Lung (tissue), 11 donors: ENCODE measurements at regions not wholly inside any gene's neighbourhood (a gene's known extent, or its start where the extent isn't known, plus 50 kb on each side); places are given as distances from the start of the nearest gene placed in this dataset.

Source experiments
- ATAC-seq: fragments of 200-7000 bp; cut with Tn5 transposase; one replicate; pipeline ENCODE4 v1.9.1; 2020; ENCODE audit warnings: moderate number of reproducible peaks; ENCODE audit not compliant: insufficient read depth, low FRiP score
- DNase-seq, 3 donors: peaks; one replicate each; pipeline ENCODE4 v3.0.0-alpha.2; 2013 to 2017
- H3K27ac ChIP-seq, 2 donors: one replicate each; pipeline ENCODE4 v1.5.1; 2013; ENCODE audit warnings: mild to moderate bottlenecking in 2 of 2, moderate library complexity in 2 of 2, control low read depth in 1 of 2, inconsistent platforms in 1 of 2, low read depth in 1 of 2, low read length in 1 of 2
- H3K27me3 ChIP-seq, 3 donors: one replicate each; pipeline ENCODE4 v1.5.1; 2013; ENCODE audit warnings: low read length in 2 of 3; ENCODE audit not compliant: control insufficient read depth in 3 of 3, insufficient read depth in 3 of 3
- H3K36me3 ChIP-seq, 4 donors: one replicate each; pipeline ENCODE4 v1.5.1; 2013; ENCODE audit warnings: low read length in 4 of 4, mild to moderate bottlenecking in 1 of 4, moderate library complexity in 1 of 4; ENCODE audit not compliant: control insufficient read depth in 4 of 4, insufficient read depth in 4 of 4
- H3K4me1 ChIP-seq, 5 donors: one replicate each; pipeline ENCODE4 v1.5.1; 2013; ENCODE audit warnings: low read length in 5 of 5, mild to moderate bottlenecking in 2 of 5, moderate library complexity in 1 of 5; ENCODE audit not compliant: control insufficient read depth in 5 of 5, insufficient read depth in 5 of 5
- H3K4me3 ChIP-seq: one replicate; pipeline ENCODE4 v1.5.1; 2013; ENCODE audit warnings: mild to moderate bottlenecking, control low read depth, moderate library complexity
- H3K9ac ChIP-seq, 2 donors: one replicate each; pipeline ENCODE4 v1.5.1; 2013; ENCODE audit warnings: low read length in 2 of 2, control low read depth in 1 of 2; ENCODE audit not compliant: insufficient read depth in 1 of 2
- H3K9me3 ChIP-seq, 4 donors: one replicate each; pipeline ENCODE4 v1.5.1; 2013; ENCODE audit warnings: low read length in 3 of 4, mild to moderate bottlenecking in 1 of 4, moderate library complexity in 1 of 4; ENCODE audit not compliant: control insufficient read depth in 4 of 4, insufficient read depth in 3 of 4
- WGBS, 2 donors: extraction: QIAGEN DNeasy Blood & Tissue Kit; methylation state at CpG; one replicate each; pipeline ENCODE4 v1.1.7; 2013; 5-methylcytosine and 5-hydroxymethylcytosine counted together
- TF ChIP-seq, protein P1 (sequence below): IDR thresholded peaks from 2 replicates; pipeline ENCODE4 v1.5.1; 2012; ENCODE audit warnings: mild to moderate bottlenecking; ENCODE audit errors: control extremely low read depth, extremely low read depth
- donor health status: control.
- donor health status: control.
- donor health status: Bipolar disorder and iron deficiency.
- donor health status: healthy.
- donor health status: DM: yes; HTN: yes; CAD: no.

DNA sequence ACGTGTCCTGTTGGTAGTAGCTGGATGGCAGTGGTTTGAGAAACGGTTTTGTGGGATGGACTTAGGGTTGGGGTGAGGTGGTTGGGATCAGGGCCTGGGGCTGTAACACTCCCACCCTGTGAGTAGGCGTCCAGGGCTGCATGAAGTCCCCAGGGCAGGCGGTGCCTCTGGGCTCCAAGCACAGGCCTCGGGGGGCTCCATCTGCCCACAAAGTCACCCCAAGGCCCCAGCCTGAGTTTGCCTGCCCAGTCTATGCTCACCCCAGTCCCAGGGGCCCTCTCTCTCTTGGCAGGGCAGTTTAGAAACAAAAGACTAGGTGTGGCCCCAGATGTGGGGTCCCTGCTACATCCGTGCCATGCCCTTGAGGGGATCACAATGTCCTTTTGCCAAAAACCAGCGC, 86.9 kb upstream of the PRR23E start:
- Histone ChIP-seq H3K27ac (no peak overlapping the region), H3K27me3 (no peaks in the 10 kb centered on the region), H3K36me3 (no peaks in the 10 kb centered on the region), H3K9ac (no peak overlapping the region), H3K9me3 (peaks cover 0 to 3% (median 0%) of the 10 kb centered on the region in 4 donors), H3K4me3 (no peak overlapping the region), H3K4me1 (peaks cover 0 to 3% (median 0%) of the 10 kb centered on the region in 5 donors)
- TF ChIP-seq, protein P1, sequence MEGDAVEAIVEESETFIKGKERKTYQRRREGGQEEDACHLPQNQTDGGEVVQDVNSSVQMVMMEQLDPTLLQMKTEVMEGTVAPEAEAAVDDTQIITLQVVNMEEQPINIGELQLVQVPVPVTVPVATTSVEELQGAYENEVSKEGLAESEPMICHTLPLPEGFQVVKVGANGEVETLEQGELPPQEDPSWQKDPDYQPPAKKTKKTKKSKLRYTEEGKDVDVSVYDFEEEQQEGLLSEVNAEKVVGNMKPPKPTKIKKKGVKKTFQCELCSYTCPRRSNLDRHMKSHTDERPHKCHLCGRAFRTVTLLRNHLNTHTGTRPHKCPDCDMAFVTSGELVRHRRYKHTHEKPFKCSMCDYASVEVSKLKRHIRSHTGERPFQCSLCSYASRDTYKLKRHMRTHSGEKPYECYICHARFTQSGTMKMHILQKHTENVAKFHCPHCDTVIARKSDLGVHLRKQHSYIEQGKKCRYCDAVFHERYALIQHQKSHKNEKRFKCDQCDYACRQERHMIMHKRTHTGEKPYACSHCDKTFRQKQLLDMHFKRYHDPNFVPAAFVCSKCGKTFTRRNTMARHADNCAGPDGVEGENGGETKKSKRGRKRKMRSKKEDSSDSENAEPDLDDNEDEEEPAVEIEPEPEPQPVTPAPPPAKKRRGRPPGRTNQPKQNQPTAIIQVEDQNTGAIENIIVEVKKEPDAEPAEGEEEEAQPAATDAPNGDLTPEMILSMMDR, result no peak
- no peak for ATAC-seq
- 87 to 89% methylated on average over 7 of the region's 7 CpGs for WGBS, 2 donors
- DNase-seq, result peak in 1 of 3 donors; percentile 5

DNA sequence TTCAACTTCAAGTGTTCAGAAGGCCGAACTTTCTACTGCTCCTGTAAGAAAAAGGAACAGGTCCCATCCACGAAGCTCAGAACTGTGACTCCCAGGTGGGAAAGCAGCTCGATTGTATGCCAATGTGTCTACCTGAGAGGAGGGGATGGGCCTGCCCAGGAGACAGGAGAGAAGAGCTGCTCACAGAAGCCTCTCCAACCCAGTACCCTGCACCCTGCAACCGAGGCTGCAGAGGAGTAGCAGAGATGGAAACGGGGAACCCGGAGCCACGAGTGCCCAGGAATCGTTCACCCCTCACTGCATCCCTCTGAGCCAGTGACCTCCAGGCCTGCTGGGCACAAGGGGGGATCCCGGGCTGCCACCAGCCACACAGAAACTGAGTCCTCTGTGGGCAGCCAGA, 86.5 kb upstream of the PRR23E start:
- no peak for ATAC-seq
- no peak for DNase-seq
- Histone ChIP-seq H3K9ac (no peak overlapping the region), H3K27ac (no peak overlapping the region), H3K9me3 (peaks cover 0 to 3% (median under 1%) of the 10 kb centered on the region in 4 donors), H3K27me3 (no peaks in the 10 kb centered on the region), H3K36me3 (no peaks in the 10 kb centered on the region), H3K4me3 (no peak overlapping the region), H3K4me1 (peaks cover 0 to 3% (median 0%) of the 10 kb centered on the region in 5 donors)
- WGBS, 2 donors, result 85 to 86% methylated on average over 9 of the region's 9 CpGs
- TF ChIP-seq, protein P1, result no peak

DNA sequence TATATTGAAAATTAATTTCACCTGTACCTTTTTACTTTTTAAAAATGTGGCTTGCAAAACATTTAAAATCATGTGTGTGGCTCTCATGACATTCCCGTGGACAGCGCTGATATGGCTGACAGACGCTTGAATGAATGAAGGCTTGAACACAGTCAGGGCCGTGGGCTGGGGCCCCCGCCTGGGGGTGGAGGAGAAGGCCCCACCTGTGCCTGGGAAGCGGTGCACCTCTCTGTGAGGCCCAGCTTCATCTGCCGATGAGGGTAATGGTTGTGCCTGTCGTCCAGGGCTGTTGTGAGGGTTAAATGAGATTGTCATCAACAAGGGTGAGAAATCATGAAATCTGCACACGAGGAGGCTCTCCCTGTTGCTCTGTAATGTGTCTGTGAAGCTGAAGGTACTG, 85.9 kb upstream of the PRR23E start:
- ATAC-seq, result no peak
- H3K9me3 ChIP-seq, result peaks cover 0 to 3% (median 2%) of the 10 kb centered on the region in 4 donors
- WGBS, 2 donors, result 84 to 85% methylated on average over 9 of the region's 9 CpGs
- H3K27ac ChIP-seq, result no peak overlapping the region
- no peaks in the 10 kb centered on the region for H3K27me3 ChIP-seq
- no peak for DNase-seq
- TF ChIP-seq, protein P1, result no peak
- H3K4me3 ChIP-seq, result no peak overlapping the region
- H3K4me1 ChIP-seq, result peaks cover 0 to 3% (median 0%) of the 10 kb centered on the region in 5 donors
- H3K36me3 ChIP-seq, result no peaks in the 10 kb centered on the region
- no peak overlapping the region for H3K9ac ChIP-seq
